GM21619 (cell line): ENCODE measurements at regions not wholly inside any gene's neighbourhood (a gene's known extent, or its start where the extent isn't known, plus 50 kb on each side); places are given as distances from the start of the nearest gene placed in this dataset.
"Not testable (repeated sequence)": the region's sequence is repeated elsewhere in the genome, so short reads cannot be mapped to it uniquely, and the experiment has no call there.

Source experiments
- ATAC-seq: cut with Tn5 transposase; IDR thresholded peaks from one replicate; pipeline ENCODE4 v1.9.1; 2021; ENCODE audit not compliant: unreplicated experiment

DNA sequence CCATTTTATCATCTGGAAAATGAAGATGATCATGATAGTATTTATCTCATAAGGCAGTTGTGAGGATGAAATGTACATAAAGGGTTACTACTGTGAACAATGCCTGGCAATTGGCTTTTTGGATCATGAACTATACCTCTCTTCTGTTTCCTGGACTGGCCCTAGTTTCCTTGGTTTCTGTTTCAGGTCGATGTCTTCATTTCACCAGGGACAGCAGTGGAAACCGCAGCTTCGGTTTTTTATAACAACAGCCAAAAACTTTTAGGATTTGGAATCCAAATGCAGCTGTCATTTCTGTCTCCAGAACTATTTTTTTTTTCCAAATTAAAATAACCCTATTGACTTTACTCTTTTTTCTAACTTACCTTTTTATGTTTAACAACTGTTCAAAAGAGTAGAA, 425.1 kb downstream of the RND3 start:
- no peak for ATAC-seq

DNA sequence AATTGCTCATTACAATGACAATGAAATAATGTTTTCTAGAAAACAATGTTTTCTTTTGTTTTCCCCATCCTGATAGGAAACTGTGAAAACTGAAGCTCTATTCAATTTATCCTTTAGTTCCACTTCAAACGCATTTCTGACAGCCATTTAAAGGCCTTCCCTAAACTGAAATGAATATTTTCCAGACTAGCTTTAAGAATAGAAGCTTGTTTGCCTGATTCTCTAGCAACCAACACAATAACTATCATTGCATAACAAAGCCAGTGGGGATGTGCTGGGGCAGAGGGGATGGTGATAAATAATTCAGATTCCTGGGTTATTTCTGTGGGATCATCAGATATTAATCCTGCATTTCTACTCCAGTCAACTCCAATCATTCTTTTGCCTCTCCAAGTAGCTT, 427.1 kb downstream of the RND3 start:
- no peak for ATAC-seq

DNA sequence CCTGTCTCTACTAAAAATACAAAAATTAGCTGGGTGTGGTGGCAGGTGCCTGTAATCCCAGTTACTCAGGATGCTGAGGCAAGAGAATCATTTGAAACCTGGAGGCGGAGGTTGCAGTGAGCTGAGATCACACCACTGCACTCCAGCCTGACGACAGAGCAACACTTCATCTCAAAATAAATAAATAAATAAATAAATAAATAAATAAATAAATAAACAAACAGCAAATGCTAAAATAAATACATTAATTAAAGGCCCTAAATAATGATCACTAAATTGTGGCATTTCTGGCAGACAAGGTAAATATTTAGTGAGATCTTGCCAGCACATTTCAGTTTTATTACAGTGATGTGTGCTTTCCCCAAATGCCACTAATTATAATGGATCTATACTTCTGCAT, 427.8 kb downstream of the RND3 start:
- ATAC-seq: not testable (repeated sequence)

DNA sequence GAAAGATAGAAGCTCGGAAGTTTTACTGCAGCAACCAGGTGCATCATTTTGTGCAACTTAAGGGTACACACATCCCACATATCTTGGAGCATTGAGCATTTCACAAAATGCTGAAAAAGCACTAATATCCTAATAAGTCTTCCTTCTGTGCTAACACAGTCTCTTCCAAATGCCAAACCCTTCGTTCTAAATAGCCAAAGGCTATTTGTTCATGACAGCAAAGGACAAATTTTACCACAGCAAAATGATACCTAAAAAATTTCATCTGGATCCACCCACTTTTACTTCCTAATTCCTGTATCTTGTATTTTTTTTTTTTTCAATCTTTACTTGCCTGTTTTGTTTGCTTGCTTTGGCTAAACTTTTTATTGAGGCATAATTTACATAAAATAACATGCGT, 435.0 kb downstream of the RND3 start:
- no peak for ATAC-seq

DNA sequence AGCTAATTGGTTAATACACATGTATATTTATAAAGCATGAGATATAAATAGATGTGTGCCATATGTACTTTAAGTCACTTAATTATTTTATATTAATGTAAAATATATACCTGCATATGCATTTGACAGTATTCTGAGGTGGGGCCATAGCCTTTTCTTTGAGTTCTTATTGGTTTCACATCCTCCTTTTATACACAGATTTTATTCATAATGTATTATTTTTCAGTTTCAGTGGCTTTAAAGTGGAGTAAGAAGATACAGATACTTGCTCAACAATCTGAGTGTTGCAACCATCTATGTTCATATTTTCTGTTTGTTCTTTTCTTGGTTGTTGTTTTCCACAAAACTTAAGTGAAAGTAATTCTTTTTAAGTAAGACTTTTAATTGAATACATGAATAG, 436.5 kb downstream of the RND3 start:
- peak; percentile 56 for ATAC-seq

DNA sequence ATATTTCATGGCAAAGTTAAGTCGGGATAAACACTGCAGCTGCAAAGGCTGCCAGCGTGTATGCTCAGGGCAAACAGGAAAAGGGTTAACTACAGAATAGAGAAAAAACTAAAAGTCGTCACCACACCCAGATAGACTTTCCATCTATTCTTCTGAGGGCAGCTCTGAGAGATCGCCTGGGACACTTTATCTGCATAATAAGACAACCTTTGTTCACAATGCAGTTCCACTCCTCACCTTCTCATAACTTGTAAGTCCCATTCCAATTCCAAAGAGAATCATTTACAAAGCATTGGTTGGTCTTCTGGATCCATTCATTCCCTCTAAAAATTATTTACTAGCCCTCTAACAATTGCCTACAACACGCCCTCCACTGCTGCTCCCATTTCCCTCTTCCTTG, 437.4 kb downstream of the RND3 start:
- no peak for ATAC-seq

DNA sequence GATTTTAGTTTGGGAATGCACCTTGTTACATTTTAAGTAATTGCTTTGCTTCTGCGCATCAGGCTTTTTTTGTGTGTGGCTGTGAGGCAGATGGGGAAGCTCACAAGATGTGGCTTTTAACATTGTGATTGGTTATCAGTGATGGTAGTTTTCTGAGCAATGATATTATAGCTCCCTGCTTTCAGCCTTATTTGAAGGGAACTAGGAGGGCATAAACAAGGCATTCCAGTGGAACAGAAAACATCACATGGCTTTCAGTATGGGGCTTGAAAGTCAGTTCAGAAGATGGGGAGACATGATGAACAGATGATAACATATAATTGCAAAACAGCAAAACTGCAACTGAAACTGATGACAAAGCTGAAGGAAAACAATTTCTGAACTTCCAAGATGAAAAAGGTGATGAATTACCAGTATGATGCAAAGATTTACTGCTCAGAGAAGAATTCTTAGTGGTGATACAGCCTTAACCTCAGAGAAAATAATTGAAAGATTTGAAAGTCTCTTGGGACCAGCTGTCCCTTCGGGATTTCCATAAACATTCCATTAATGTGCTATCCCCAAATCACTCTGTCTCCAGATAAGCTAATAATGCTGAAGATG, 439.7 kb downstream of the RND3 start:
- no peak for ATAC-seq

DNA sequence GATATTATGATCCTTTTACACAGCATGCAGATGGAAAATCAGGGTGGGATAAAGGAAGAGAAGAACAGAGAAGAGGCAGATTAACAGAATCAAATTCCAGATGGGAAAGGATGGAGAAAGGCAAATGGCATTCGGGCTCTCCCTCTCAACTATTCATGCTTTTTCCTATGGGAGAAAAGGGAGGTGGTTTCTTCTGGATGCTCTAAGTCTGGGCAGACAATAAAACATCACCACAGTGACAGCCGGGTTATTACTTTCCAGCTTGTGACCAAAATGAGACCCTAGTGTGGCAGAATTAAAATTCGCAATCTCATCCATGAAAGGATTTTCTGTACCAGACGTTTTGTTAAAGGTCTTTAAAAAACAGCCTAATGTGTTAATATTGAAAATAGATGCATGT, 440.7 kb downstream of the RND3 start:
- ATAC-seq: no peak

DNA sequence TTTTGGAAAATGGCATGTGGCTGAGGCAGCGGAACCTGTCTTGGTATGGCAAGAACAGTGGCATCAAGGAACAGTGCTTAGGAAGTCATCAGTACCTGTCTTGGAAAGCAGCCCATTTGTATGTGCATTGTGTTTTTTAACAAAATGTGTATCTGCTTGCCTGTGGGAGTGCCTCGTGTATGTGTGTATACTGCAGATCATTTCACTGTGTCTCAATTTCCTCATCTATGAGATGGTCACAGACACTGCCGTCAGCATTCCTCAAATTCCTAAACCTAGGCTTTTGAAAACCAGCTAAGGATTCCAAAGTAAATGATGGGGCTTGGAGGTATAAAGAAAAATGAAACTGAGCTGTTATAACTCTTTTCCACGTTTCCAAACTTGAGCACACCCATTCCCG, 441.3 kb downstream of the RND3 start:
- no peak for ATAC-seq

DNA sequence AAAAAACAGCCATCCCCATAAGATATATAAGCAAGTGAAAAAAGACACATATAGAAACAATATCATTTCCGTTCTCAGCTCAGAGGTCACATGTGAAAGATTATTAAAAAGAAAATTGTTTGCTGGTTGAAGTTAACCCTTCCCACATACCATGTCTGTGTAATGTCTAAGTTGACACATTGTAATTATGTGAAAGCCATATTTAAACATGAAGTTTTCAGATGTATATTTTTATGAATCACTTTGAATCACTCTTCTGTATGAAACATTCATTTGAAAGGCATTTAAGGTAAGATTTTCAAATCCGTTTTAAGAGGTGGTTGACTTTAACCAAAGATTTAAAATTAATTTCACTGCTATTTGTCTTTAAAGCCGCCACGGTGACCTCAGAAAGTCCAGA, 441.9 kb downstream of the RND3 start:
- no peak for ATAC-seq

DNA sequence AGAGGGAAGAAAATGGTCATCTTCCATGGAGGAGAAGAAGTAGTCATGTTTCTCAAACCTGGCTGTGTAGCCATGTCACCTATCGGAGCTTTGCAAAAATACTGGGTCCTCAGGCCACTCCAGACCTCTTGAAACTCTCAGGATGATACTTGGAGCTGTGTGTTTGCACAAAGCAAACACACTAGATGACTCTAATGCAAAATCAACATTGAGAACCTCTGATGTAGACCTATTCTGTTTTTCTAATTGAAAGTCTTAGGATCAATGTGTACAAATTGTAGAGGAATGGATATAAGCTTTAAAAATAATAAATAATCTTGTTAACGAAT, 444.3 kb downstream of the RND3 start:
- ATAC-seq: no peak

DNA sequence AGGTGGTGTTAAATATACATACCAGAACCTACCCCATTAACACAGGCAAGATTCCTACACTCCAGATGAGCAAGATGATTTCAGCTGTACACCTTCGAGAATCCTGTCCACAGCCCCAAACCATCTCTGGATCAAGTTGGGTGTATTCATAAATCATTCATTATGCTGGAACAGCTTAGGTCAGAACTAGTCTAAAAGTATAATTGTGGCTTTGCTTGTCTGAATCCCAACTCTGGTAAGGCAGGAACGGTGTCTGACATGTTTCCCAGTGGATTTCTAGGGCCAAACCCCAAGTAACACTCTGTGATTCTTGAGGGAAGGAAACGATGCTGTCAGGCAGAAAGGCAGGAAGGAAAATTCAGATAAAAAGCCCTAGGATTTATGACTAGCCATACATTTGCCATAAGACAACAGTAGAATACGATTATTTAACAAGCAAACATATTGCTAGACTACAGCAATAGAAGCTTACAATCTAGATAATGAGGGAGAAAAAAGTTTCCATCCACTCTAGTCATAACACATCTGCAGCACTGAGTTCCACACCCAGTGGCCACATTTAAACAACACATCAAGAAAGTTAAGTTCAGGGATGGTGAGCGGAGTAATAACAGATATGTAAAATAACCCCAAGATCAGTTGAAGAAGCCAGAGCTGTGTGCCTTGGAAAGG, 444.8 kb downstream of the RND3 start:
- no peak for ATAC-seq

DNA sequence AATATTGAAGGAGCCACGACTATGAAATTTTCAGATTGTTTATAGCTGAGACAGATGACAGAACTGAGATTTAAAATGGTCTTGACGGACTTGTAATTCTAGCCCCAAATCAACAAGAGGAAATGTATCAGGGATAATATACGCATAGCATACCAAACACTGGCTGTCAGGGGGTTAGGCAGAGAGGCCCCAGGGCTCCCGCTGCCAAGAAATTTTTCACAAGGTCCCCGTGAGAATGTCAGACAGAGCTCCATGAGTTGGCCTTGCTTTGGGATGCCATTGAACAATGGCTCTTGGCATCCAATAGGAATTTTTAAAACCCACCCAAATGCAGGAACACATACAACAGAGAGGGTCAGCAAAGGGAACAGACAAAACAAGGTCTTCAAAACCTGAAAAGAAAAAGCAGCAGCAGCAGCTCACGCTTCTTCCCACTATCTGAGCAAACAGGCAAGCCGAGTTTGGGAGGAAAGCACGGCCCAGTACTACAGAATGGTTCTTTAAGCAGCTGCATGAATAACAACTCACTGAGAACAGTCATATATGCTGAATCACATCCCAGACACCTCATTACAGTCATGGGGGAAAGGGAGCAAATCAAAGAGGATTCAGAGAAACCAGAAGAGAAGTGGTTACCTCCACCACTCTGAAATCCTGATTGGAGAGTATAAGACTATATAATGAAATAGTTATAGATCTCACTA, 445.6 kb downstream of the RND3 start:
- no peak for ATAC-seq

DNA sequence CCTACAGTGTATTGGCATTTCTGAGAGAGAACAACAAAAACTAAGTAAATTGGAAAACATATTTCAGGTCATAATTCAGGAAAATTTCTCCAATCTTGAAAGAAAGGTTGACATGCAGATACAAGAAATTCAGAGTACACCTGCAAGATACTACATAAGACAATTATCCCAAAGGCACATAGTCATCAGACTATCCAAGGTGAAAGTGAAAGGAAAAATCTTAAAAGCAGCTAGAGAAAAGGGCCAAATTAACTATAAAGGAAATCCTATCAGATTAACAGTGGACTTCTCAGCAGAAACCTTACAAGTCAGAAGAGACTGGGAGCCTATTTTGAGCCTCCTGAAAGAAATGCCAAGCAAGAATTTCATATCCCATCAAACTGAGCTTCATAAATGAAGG, 449.0 kb upstream of the MMADHC start:
- ATAC-seq: no peak

DNA sequence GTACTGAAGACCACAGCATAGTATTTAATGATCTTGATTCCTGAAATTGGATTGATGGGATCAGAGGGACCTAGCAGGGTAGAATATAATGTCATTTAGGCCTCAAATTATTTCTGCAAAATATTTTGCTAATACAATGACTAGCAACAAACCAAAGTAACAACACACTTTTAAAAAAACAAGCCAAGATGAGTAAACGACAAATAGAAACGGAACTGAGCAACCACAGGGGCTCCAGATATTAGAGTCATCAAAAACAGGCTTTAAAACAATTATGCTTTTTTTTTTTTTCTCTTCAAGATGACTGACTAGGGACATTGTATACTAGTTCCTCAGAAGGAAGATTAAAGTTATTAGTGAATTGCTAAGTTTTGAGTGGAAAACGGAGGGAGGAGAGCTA, 447.1 kb upstream of the MMADHC start:
- no peak for ATAC-seq

DNA sequence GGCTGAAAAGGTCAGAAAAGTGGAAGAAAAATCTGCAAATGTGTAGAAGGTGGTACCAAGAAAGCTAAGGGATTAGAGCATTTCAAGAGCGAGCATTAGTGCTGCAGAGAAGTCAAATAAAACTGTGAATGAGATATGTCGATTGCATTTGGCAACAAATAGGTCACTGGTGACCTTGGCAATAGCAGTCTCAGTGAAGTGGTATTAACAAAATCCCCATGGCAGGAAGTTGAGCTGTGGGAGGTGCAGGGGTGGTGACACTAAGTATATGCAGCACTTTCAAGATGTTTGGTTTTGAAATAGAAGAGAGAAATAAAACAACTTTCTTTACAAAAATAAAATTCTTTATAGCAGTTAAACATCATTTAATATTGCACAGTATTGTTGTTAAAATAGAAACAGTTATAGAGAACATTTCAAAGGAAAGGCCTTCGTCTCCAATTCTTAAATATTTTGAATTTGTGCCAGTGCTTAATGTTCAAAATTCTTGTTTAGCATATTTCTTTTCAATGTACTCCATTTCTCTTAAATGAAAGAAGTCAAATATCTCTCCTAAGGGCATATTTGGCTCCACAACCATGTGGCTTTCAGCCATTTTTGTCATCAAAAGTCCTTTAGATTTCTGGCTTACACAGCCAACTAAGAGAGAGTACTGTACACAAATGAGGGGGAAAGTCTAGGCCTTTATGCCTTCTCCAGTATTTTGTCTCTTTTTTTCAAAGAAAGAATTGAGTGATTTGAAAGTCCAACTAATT, 443.0 kb upstream of the MMADHC start:
- ATAC-seq: no peak

DNA sequence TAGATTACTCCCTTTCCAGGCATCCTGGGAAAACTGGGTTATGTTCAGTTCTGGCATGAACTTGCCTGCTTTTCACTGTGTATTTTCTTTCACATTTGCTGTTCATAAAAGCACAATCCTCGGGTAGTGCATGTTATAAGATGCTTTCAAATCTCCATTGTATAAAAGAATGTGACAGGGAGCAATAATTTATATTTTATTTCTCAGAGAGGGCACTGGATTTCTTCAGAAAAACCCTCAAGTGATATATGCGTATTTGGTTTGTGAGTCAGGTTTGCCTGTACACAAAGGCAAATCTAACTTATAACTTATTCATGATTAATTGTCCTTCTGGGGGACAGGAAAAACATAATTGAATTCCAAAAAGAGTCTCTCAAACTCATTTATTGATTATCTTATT, 440.7 kb upstream of the MMADHC start:
- ATAC-seq: no peak

DNA sequence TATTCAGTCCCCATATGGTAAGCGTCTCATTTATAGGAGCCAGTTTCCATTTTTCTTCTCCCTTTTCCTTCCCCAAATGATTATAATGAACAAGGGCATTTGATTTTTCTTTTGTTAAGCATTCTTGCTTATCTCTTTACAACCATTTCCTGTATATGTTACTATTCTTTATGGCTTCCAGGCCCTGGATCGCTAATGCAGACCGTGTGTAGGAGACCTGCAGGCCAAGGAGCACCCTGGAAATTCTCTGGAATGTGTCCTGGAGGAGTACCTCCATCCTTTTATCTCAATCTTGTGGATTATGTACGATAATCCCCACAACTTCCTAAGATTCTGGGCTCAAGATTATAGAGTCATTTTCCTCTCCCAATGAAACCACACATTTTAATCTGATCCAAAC, 439.6 kb upstream of the MMADHC start:
- no peak for ATAC-seq

DNA sequence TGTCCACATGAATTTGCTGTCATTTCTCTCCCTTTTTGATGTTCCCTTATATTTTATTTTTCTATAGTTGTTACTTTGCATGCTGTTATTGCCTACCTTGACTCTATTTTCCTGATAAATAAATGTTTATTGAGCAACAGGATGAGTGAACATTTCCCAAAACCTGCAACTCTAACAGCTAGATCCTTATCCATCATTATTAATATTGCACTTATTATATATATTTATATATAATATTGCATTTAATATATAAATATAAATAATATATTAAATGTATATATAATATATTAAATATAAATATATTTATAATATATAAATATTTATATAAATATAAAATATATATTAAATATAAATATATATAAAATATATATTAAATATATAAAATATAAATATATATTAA, 436.1 kb upstream of the MMADHC start:
- no peak for ATAC-seq

DNA sequence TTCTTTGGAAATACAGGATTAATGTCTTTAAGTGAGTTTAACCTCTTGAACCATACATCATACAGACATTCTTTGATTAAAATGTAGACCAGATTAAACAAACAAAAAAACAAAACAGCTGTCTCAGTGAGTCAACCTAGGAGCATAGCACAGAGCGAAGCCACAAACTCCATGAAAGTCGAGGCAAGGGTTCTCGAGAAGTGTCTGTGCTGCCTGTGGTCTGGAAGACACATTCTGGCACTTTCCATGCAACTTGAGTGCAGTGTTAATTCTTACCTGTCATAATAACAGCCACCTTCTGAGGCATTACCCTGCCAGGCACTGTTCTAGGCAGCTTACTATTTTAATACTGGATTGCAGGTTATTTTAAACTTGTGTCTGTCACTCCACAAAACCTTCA, 435.5 kb upstream of the MMADHC start:
- ATAC-seq: no peak

DNA sequence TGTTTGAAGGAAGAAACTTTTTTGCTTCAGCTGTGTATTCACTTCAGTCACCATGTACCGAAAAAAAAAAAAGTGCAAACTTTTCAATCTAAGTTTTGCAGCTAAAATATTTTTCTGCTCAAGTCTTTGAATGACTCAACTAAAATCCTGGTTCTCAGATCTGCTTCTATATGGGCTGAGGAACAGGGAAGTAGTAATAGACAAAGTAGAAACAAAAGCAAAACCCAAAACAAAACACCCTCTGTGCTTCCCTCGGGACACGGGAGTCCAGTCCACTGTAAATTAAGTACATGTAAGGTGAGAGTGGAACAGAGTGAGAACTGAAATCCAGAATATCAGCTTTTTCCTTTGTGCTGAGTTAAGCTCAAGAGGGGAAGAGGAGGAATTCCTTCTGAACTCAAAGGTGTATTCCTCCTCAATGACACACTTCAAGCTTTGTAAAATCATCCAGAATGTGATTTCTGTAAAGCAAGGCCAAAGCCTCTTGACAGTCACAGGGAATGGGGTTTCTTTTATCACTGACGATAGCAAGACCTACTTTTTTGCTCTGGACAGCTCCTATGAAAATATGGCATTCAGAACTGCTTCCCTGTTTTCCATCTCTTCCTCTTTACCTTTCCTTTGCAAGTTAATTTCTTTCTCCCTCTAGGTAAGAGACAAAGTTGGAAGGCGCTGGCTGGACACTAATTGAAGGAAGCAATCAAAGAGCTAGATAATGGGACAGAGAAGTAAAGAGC, 433.5 kb upstream of the MMADHC start:
- ATAC-seq: no peak
